ENCODE measurements at regions not wholly inside any gene's neighbourhood (a gene's known extent, or its start where the extent isn't known, plus 50 kb on each side); places are given as distances from the start of the nearest gene placed in this dataset.

DNA sequence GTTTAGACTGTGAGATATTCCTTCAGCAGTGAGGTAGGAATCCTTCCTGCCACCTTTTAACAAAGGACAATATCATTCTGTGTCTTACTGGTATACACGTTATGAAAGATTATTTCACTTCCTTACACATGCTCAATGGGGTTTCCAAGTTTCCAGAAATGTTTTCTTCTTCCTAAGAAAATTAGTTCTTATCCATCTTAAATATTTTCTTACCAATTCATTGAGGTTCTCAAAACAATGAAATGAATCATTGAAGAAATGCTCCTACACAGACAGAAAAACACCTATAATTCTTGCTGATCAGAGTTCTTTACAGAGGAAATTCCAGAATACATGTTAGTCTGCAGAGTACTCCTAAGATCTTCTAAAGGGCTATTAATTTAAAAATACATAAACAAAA, 51.4 kb upstream of the SEC61G start:
- DNase-seq: no peak

DNA sequence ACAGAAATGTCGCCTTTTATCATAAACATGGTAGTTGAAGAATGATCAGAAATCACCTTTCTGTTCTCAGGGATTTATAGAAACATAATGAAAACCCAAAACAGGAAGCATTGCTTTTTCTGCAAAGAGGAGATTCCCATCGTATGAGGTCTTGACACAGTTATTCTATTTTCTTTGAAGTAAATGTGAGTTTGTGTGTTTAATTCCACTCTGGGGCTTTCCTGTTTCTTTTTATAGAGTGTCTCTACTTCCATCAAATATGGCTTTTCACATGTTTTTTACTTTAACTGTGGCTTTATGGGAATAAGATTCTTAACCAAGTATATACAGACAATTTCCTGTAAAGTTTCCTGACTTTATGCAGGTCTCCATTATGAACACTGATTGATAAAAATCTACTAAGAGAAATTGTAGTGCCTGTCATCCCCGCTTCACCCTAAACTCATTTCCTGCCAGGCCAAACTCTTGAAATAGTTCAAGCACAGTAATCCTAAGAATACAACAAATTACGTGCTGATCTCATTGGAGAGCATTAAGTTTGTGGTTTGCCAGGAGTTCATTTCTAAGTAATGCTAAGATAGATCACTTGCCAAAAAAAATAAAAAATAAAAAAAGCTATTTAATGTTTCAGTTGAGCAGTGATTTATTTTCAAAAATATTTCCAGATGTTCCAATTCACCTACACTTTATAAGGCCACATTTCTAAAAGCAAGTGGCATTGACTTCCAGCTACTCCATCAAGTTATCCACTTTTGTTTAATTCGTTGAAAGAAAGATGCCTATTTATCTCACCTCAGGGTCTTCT, 52.2 kb upstream of the SEC61G start:
- DNase-seq: no peak

DNA sequence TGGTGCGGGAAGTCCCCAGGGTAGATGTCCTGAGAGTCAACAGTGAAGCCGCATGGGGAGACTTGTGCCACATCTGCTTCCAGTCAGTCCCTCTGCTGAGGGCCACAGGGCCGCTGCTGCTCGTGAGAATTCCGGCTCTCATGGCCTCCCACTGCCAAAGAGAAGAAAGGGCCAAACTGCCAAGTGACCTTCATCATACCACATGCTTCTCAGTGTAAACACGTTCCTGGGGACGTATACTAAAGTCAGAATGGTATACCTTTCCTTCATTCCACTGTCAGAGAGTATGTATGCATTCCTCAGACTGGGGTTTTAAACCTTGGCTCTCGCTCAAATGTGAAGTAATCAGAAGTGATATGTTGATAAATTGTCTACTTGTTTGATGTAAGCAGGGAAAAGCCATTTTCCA, 52.8 kb upstream of the SEC61G start:
- no peak for DNase-seq

DNA sequence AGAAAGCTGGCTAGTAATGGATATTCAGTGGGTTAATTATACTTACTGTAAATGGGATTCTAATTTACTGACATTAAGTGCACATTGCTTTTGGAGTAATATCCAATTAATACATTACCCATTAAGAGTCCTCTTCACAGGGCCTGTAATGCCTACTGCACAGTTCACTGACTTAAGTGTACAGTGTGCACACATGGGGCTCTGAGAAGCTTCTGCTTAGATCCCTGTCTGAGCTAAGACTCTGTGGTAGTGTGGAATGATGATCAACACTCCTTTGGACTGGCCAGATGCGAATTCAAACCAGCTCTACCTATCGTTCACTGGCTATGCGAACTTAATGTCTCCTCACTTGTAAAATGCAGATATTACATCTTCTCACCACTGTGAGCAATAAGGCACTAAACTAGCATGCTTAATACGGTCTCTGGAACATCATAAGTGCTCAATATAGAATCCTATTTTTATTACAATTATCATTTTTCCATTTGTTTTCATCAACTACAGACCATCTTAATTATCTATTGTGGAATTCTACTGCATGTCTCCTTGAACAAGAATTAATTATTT, 53.8 kb upstream of the SEC61G start:
- no peak for DNase-seq

DNA sequence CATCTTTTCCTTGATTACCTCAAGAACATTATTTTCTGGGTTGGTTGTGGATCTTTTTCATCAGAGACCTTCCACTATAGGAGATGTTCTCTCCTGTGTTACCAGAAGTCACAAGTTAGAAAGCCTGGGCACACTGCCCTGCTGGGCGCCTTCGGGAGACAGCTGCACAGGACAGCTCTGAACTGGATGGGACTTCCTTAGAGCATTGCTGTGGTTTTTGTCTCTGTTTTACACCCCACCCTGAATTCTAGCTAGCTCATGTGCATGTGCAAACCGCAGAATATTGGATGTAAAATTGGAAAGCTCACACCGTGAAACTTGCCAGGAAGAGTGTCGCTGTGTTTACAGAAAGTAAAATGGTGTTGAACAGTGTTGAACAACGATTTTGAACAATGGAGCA, 54.4 kb upstream of the SEC61G start:
- peak; percentile 9 for DNase-seq

DNA sequence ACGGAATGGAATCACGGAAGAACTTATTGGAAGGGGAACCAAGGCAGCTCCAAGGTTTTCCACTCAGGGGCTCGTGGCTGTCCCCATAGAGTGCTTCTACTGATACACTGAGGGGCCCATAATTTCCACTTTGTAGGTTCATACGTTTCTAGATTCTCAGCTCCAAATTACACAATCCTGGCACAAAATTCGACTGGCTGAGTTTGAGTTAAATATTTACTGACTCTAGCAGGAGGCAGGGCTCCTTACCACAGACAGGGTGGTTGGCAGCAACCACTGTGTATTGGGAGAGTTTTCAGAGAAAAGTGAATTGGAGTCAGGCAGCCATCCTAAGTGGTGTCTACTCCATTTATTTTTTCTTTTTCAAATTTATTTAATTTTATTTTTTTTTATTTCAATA, 55.4 kb upstream of the SEC61G start:
- no peak for DNase-seq

DNA sequence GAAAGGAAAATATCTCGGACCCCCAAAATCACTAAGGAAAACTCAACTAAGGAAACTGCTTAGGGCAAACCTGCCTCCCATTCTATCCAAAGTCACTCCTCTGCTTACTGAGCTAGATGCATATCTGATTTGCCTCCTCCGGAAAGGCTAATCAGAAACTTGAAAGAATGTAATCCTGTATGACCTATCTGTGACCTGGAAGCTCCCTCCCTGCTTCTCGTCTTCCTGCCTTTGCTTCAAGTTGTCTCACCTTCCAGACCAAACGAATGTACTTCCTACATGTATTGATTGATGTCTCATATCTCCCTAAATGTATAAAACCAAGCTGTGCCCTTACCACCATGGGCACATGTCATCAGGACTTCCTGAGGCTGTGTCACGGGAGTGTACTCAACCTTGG, 58.1 kb upstream of the SEC61G start:
- DNase-seq: no peak

DNA sequence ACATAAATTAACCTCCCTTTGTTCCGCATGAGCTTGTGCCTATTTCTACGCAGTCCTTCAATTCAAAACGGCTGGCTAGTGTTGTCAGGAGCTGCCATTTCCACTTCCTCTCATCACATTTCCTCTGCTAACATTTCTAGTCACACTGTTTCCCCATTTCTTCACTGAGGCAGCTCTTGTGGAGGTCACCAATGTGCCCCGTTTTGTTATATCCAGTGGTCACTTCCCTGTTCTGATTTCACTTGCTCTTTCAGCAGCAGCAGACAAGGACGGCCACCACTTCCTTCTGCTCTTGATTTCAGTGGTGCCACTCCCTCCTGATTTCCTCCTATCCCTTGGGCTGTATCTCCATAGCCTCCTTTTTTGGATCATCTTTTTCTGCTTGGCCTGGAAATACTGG, 64.8 kb upstream of the SEC61G start:
- no peak for DNase-seq

DNA sequence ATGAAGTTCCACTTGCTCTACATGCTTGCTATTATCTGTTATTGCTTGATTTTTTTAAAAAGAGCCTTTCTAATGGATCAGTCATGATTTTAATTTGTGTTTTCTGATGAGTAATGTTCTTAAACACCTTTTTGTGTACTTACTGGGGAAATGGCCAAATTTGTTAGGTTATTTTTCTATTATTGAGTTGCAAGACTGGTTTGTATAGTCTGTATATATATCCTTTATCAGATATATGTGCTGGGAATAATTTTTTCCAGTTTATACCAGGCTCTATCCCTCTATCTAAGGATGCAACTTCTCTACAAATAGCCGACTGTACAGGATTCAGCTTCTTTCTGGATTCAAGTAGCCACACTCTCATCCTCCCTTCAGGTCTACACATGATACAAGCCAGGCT, 65.6 kb upstream of the SEC61G start:
- DNase-seq: no peak

DNA sequence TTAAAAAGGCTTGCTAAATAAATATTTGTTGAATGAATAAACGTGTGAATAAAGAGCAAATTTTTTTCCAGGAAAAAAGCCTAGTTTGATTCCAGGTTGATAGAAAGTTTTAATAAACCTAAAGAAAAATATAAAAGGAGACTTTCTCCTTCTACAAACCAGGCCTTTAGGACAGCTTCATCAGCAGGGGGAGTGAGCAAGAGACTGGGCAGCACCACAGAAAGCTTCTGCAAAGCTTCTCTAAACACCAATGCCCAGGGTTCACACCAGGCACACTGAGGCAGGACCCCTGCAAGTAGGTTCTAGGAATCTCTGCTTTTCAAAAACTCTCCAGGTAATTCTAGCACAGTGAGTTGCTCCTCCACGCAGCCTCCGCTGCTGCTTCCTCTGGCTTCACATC, 66.4 kb upstream of the SEC61G start:
- no peak for DNase-seq

DNA sequence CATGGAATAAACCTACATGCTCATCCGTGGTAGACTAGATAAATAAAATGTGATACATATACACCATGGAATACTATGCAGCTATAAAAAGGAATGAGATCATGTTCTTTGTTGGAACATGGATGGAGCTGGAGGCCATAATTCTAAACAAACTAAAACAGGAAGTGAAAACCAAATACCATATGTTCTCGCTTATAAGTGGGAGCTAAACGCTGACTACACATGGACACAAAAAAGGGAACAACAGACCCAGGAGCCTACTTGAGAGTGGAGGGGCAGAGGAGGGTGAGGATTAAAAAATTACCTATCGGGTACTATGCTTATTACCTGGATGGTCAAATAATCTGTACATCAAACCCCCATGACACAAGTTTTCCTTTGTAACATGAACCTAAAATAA, 68.7 kb upstream of the SEC61G start:
- DNase-seq: peak; percentile 26

DNA sequence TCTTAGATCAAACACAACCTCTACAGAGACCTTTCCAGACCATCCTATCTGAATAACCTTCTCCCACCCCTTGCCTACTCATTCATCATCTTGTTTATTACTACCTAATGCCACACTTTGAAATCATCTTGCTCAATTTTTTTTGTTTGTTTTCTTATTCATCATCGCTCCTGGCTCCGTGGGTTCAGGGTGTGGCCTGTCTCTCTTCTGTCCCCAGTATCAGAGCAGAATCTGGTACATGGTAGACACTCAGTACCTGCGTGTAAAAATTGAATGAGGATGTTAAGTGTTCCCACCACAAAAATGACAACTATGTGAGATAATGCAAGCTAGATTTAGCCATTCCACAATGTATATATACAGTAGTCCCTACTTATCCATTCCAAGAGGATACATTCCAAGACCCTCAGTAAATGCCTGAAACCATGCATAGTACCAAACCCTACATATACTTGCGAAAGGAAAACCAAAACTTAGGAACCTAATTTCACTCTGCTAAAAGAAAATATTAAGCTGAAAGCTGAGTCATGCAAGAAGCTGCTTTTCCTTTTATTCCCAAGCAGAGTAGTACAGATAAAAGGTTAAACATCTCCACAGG, 72.1 kb upstream of the SEC61G start:
- DNase-seq: no peak

DNA sequence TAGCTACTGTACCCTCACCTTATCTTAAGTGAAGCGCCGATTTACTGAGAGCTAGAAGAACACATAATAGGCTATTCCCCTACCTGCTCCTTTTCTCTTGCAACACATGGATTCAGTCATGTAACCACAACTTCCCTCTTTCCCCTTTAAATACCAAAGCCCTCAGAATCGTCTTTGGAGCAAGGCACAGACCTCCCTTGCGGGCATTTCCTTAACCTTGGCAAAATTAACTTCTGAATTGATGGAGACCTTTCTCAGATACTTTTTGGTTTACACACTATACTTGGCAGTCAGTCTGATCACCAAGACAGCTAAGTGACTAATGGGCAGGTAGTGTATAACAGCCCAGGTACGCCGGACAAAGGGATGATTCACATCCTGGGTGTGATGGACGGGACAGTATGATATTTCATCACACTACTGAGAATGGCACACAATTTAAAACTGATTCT, 72.7 kb upstream of the SEC61G start:
- no peak for DNase-seq

DNA sequence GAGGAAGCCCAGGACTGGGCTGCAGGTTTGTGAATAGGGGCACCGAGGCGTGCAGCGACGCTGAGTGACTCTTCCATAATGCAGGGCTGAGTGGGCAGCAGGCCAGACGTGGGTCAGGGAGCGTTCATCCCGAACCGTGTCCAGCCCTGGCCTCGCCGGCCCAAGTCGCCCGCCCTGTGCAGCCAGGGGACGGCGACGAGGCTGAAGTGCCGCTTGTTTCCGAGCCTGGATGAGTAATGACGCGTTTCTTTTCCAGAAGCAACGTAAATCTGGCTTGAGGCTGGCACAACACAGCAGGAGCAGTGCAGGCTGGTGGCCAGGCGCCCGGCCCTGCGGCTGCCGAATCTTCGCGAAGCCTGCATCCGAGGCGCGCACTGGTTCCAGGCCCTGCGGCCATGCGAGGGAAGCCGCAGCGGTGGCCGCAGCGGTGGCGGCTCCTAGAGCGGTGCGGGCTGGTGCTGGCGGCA, 74.0 kb upstream of the SEC61G start:
- DNase-seq: no peak

DNA sequence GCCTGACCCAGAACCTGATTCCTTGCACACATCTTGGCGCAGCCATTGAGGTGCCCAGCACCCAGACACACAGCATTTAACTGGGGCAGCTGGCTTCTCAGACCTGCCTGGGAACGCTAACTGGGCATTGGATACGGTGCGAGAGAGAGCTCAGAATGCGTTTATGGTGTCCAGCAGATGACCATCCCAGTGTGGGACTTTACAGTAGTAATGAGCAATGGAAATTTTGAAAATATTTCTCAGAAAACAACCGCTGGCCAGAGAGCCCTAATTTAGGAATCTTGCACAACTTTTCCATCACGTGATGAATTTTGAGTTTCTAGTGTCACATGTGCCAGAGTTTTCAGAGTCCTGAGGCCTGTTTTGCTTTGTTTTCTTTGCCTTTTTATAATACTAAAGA, 78.2 kb upstream of the SEC61G start:
- DNase-seq: no peak

DNA sequence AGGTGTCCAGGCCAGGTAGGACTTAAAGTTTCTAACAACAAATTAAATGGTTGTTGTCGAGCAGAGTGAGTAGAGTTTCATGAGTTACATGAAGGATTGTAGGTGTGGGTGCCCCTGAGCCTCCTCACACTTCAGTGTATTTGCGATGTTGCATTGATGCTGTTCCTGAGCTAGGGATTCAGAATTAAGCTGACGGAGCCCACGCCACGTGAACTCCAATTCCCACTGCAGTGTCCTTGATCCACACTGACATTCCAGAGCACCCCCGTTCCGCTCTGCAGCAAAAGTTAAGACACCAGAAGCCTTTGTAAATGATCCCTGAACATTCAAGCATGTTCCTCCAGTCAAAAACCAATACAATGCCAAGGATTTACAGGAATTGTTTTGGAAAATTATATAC, 78.8 kb upstream of the SEC61G start:
- no peak for DNase-seq

DNA sequence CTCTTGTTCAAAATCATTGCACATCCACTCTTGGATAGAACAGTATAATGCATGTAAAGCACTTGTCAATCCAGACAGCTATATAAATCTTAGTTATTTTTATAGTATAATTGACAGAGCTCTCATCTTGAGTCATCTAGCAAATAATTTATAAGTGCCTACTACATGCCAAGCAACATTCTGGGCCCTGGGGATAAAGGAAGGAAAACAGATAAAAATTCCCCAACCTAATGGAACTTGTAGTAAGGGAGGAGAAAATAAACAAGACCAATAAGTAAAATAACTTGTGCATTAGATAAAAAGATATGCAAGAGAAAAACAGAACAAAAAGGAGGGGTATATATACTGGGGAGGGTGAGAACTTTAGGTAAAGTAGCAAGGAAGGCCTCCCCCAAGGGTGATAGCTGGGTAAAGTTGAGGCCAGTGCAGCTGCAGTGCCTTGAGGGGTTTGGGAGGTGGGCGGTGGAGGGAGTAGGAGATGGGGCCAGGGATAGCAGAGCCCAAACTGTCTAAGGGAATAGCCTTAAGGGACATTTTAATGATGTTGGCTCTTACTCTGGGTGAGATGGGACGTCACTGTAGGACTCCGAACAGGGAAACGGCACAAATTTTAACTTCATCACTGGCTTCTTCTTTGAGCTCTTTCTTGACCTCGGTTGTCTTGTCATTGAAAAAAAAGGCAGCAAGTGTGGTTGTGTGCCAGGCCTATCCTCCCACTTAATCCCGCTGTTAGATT, 79.3 kb upstream of the SEC61G start:
- no peak for DNase-seq

DNA sequence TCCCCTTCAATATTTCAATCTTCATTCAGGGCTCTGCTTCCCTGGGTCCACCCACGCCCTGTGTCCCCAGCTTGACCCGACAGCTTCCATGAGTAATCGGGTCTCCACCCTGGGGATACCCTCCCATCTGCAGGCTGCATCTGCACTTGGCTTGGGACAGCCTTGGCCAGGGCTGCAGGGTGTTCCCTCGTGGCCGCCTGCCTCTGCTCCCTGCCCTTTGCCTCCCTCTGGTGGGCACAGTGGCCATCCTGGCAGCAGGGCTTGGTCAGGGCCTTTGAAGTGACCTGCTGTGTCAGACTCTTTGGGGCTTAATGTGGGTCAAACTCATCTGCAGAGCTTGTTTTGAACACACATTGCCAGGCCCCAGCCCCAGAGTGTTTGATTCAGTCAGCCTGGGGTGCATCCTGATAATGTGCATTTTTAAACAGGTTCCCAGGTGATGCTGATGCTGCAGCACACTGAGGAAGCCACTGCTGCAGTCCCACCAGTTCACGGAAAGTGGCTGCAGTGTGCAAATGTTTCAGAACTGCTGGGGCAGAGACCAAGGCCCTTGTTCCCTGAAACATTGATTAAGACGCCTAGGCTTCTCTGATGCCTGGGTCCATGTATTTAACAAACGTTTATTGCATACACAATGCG, 80.7 kb upstream of the SEC61G start:
- peak; percentile 42 for DNase-seq

DNA sequence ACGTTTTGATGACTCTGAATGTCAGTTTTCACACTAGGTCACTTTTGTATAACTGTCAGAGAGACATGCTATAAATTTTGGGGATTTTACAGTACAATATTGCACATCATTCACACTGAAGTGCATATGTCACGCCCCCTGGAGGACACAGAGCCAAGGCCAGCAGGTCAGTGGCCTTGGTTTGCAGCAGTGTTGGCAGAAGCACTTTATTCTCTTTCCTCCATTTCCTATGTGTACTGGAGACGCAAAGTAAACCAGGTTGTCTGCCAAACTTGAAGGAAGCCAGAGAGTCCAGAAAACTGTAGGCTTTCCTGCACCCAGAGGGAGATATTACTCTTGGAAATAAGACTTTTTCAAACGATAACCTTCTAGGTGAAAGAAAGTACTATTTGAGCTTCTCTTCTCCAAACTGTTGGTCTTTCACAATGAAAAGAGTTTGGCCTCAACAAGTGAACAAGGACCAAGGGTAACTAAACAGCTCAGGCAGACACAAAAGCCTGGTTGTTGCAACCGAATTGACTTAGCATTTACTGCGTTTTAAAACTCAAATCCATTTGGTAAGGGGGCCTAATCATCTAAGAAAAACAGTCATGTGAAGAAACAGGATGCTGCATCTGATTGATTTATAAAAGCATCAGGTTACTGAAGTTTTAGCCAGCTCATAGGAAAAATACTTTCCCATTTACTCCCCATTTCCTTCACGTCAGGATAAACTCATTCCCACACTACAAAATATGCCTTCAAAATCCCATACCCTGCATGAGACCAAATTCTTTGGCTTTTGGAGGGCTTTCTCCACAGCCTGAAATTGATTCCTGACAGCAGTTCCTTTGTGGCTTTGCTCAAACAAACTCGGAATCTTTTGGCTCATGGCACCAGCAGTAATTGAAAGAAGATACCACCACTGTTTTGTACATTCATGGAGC, 83.0 kb upstream of the SEC61G start:
- peak; percentile 58 for DNase-seq

DNA sequence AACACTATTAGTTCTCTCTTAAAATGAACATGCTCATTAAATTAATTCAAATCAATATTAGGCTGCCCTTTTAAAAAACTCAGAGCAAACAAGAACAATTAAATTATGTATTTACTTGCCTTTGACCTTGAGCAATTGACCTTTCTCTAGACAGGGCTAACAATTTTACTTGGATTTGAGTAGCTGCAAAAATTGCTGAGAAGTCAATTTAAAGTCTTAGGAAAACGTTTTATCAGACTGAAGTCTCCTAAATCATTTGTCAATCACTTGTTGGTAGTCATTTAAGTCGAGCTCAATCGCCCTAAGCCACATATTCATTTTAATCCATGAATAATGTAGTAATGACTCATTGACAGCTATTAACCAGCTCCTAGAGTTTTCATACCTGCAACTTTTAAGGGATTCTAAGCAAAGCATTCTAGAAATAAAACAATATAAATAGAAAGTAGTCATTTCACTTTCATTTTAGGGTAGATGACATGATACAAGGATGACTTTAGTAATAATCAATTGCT, 84.9 kb upstream of the SEC61G start:
- DNase-seq: no peak

DNA sequence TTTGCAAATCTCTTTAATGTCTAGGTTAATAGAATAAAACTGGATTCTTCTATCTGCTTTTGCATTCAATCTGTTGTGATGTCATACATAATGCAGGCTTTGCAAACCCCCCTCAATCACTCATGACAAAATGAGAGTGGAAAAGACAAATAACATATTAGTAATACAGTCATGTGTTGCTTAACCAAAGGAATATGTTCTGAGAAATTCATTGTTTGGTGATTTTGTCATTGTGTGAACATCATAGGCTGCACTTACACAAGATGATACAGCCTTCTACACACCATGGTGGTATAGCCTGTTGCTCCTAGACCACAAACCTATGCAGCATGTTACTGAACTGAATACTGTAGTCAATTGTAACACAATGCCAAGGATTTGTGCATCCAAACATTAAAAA, 87.3 kb upstream of the SEC61G start:
- DNase-seq: no peak

DNA sequence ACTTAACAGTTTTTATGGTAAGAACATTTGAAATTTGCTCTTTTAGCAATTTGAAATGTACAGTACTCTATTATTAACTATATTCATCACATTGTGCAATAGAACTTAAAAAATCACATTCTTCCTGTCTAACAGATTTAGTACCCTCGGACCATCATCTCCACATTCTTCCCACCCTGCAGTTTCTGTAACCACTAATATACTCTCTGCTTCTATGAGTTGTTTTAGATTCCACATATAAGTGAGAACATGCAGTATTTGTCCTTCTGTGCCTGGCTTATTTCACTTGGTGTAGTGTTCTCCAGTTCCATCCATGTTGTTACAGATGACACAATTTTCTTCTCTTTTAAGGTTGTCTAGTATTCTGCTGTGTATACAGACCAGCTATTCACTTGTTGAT, 88.9 kb upstream of the SEC61G start:
- no peak for DNase-seq
